ENCODE measurements at regions not wholly inside any gene's neighbourhood (a gene's known extent, or its start where the extent isn't known, plus 50 kb on each side); places are given as distances from the start of the nearest gene placed in this dataset.
"Not testable (repeated sequence)": the region's sequence is repeated elsewhere in the genome, so short reads cannot be mapped to it uniquely, and the experiment has no call there.

DNA sequence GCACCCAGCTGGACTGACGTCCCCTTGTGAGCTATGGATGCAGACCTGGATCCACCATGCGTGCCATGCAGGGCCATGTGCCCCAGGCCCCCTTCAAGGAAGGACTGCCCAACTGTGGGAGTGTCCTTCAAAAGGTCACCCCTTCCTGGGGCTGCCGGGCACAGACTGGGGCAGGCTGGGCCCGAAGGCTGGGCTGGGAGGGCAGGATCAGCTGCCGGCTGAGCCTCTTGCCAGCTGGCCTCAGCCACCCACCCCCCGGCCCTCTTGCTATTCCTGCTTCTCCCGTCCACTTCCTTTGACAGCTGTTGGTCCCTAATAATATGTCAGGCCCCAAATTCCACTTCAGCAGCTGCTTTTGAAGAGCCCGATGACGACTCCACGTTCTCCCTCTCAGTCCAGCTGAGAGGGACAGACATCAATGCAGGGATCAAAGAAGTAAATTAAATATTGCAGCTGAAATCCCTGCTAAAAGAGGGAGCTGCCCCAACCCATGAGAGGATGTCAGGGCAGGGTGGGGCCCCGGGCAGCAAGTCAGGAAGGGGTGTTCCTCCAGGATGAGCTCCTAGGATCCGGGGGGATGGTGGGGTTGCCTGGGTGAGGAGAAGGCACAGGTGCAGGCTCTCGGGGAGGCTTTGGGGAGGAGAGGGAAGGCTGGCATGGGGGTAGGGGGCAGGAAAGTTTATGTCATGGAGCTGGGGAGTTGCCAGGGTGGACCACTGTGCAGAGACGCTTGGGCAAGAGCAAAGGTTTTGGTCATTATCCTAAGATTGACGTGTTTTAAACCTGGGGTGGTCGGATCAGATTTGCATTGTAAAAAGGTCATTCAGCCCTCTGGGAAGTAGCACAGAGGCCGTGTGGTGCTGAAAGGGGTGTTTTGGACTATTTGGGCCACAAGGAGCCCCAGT is 185.0 kb downstream of the ANKRD60 start:
- Histone ChIP-seq H3K36me3 (replicated peaks; ENCODE audit: control insufficient read depth, insufficient read depth, low read length) (no peaks in the 10 kb centered on the region), H3K4me3 (ENCODE audit: insufficient read depth, low read depth, low read length) (no peak overlapping the region), H3K27me3 (ENCODE audit: control insufficient read depth, insufficient read depth, low read length) (no peaks in the 10 kb centered on the region)
- DNase-seq, result peak; percentile 55

DNA sequence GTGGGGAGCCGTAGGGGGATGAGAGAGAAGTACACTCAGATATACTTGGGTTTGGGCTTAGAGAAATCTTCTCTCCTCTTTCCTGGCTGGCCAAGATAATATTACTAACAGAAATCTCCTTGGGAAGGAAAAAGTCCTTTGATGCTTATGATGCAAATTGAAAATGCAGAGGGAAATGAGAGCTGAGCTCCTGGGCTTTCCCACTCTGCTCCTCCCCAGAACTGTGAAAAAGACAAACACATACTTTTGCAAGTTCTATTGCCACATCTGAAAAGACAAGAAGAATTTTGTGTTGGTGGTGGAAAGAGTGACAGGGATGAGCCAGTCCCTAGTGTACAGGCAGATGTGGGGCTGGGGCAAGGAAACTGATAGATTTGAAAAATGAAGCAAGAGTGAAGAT is 185.9 kb downstream of the ANKRD60 start:
- H3K36me3 ChIP-seq (replicated peaks; ENCODE audit: control insufficient read depth, insufficient read depth, low read length), result no peaks in the 10 kb centered on the region
- no peak overlapping the region for H3K4me3 ChIP-seq (ENCODE audit: insufficient read depth, low read depth, low read length)
- no peaks in the 10 kb centered on the region for H3K27me3 ChIP-seq (ENCODE audit: control insufficient read depth, insufficient read depth, low read length)
- DNase-seq, result no peak

DNA sequence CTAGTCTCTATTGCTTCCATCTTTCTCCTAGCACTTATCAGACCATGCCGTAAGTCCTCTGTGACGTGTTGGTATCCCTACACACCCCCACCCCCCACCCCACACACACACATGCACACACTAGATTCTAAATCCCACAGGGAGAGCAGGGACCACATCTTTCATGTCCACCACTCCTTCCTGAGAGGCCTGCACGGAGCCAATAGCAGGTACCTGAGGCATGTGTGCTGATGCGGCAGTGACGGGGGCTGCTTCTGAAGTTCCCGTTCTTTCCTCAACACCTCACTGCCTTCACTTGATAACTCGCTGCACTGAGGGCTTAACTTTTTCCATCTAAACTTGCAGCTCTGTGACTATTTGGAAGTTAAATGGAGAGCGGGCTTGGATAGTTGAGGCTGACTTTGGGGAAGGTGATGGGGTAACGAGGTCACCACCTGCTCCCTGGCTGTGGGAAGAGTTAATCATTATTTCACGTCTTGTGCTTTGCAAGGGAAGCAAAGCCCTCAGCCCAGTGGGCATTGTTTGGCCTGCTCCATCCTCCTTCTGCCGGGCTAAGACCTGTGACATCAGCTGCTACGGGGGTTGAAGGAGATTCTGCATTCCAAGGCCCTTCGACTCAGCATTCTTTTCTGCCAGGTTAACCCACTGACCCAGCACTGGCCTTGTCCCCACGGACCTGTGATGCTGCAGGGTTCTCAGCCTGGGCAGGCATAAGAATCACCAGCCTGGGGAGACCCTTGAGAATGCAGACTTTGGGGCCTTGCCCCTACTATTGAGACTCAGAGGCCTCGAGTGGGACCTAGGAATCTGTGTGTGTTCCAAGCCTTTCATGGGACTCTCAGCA is 187.8 kb downstream of the ANKRD60 start:
- Histone ChIP-seq H3K36me3 (replicated peaks; ENCODE audit: control insufficient read depth, insufficient read depth, low read length) (no peaks in the 10 kb centered on the region), H3K4me3 (ENCODE audit: insufficient read depth, low read depth, low read length) (no peak overlapping the region), H3K27me3 (ENCODE audit: control insufficient read depth, insufficient read depth, low read length) (no peaks in the 10 kb centered on the region)
- peak; percentile 50 for DNase-seq

DNA sequence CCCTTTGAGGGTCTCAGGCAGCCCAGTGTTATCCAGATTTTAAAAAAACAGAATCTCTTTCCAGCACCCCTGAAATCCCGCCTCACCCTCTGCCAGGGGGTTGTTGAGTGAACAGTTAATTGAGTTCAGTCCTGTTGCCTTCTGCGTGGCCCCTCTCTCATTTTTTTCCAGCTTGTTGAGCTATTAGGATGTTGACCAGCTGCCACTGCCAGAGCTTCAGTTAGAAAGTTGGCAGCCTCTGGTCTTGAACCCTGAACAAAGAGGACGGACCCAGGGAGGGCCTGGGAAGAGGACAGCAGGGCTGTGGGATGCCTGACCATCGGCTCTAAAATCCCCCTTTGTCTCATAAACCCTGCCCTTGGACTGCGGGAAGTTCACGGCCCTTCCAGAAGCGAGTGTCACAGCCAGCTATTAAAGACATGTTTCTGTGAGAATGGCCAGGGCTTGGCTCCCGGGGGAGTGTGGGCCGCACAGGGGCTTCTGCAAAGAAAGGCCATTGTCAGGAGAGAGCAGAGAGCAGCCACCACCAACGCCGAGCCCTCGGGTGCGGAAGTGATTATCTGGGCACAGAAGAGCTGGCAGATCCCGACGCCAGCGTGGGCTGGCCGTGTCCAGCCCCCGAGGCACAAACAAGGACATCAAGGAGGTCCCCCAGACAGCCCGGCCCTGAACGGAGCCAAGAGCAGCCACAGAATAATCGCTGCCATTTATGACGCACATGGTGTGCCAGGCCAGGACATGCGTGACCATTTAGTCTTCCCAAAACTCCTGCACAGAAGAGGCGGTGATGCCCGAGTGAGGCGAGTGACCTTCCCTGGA is 189.0 kb downstream of the ANKRD60 start:
- H3K4me3 ChIP-seq (ENCODE audit: insufficient read depth, low read depth, low read length), result no peak overlapping the region
- no peaks in the 10 kb centered on the region for H3K36me3 ChIP-seq (replicated peaks; ENCODE audit: control insufficient read depth, insufficient read depth, low read length)
- peak; percentile 23 for DNase-seq
- no peaks in the 10 kb centered on the region for H3K27me3 ChIP-seq (ENCODE audit: control insufficient read depth, insufficient read depth, low read length)

DNA sequence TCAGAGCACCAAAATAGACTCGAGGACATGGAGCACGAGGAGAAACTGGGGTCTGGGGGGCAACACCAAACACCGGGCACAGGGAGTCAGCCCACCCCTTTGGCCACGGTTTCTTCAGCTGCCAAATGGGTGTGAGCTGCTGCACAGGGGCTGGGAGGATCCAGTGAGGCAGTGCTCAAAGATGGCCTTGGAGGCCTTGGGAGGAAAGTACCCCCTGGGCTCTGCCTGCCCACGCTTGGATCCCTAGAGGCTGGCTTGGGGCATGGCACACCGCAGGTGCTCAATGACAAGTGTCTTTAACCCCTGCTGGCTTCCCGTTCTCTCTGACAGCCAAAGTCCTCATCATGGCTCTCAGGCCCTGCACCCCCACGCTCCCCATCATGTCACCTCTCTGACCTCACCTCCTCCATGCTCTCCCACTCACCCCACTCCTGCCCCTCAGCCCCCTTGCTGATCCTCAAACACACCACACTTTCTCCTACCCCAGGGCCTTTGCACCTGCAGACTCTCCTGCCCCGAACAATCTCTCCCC is 190.3 kb downstream of the ANKRD60 start:
- Histone ChIP-seq H3K4me3 (ENCODE audit: insufficient read depth, low read depth, low read length) (no peak overlapping the region), H3K36me3 (replicated peaks; ENCODE audit: control insufficient read depth, insufficient read depth, low read length) (no peaks in the 10 kb centered on the region), H3K27me3 (ENCODE audit: control insufficient read depth, insufficient read depth, low read length) (no peaks in the 10 kb centered on the region)
- DNase-seq, result peak; percentile 14

DNA sequence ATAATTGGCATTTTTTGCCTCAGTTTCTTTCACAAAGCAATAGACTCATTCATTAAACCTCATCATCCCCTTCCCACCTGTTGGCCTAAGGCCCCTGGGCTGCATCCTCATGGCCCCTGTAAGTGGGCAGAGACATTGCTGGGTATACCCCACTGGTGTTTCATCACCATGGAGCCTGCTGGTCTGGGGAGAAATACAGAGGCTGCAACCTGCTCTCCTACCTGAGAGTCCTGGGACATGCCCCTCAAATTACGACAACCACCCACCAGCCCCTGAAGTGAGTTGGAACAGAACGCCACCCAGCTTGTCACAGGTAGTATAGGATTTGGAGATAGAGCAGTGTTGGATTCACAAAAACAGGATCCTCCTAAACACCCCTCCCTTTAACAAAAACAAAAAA is 190.8 kb downstream of the ANKRD60 start:
- H3K27me3 ChIP-seq (ENCODE audit: control insufficient read depth, insufficient read depth, low read length), result no peaks in the 10 kb centered on the region
- no peak for DNase-seq
- H3K36me3 ChIP-seq (replicated peaks; ENCODE audit: control insufficient read depth, insufficient read depth, low read length), result no peaks in the 10 kb centered on the region
- no peak overlapping the region for H3K4me3 ChIP-seq (ENCODE audit: insufficient read depth, low read depth, low read length)

DNA sequence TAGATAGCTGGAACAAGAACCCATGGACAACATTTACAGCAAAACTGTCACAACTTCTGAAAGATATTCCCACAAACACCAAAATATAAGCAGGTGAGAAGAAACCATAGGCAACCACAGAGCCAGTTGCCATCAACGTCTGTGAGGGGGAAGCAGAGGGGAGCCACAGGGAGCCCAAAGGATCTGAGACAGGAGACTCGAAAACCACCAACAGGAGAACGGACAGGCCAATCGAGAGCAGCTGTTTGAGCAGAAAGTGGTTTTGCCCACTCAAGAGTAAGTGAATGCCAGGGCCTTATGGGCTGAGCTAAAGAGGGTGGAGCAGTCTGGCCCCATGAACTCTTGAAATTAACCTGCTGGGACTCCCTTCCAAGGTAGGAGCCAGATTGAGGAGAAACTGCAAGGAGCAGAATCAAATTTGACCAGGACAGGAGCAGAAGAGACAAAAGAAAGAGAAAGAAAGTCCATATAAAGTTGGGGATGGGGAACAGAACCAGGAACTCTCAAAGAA is 195.4 kb downstream of the ANKRD60 start:
- no peak for DNase-seq
- Histone ChIP-seq H3K4me3 (ENCODE audit: insufficient read depth, low read depth, low read length) (no peak overlapping the region), H3K36me3 (replicated peaks; ENCODE audit: control insufficient read depth, insufficient read depth, low read length) (no peaks in the 10 kb centered on the region), H3K27me3 (ENCODE audit: control insufficient read depth, insufficient read depth, low read length) (no peaks in the 10 kb centered on the region)

DNA sequence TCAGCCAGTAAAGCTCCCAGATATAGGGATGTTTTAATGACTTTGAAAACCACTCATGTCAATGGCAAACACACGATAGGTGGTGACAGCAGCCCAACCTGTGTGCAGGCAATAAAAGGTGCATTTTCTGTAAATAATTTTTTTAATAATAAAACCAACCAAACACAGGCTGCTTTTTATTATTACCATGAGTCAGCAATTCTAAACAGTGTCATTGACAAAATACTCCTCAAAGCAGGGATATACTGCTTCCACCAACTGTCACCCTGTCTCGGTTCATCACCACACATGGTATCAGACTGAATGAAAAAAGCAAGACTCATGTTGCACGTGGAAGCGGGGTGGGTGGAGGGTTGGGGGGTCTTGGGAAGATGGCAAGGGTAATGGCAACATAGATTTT is 195.9 kb downstream of the ANKRD60 start:
- DNase-seq, result no peak
- no peaks in the 10 kb centered on the region for H3K27me3 ChIP-seq (ENCODE audit: control insufficient read depth, insufficient read depth, low read length)
- no peaks in the 10 kb centered on the region for H3K36me3 ChIP-seq (replicated peaks; ENCODE audit: control insufficient read depth, insufficient read depth, low read length)
- H3K4me3 ChIP-seq (ENCODE audit: insufficient read depth, low read depth, low read length), result no peak overlapping the region

DNA sequence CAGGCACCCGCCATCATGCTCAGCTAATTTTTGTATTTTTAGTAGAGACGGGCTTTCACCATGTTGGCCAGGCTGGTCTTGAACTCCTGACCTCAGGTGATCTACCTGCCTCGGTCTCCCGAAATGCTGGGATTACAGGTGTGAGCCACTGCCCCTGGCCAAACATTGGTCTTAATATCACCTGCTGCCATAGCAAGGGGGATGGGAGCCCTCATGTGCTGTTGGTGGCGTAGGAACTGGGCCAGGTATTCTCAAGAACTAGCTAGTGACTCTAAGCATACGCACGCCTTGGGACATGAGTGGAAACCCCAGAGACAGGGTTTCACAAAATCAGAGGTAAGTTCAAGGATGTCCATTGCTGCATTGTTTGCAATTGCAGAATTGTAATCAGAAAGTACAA is 197.1 kb downstream of the ANKRD60 start:
- H3K36me3 ChIP-seq (replicated peaks; ENCODE audit: control insufficient read depth, insufficient read depth, low read length); H3K27me3 ChIP-seq (ENCODE audit: control insufficient read depth, insufficient read depth, low read length); H3K4me3 ChIP-seq (ENCODE audit: insufficient read depth, low read depth, low read length); DNase-seq: not testable (repeated sequence)

DNA sequence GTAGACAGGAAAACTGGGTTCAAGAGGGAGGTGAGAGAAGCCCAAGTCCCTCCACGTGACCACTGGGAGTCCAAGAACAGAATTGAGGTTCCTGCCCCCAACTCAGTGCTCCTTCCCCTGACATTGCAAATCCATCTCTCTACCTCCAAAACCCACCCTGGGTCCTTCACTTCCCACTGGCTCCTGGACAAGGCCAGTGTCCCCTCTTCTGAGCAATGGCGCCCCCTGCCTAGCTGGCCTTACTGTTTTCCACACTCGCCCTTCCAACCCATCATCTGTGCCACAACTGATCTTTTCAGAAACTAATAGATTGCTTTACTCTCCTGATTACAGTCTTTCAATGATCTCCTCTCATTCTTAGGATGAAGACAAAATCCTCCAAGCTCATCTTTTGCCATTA is 200.3 kb downstream of the ANKRD60 start:
- H3K36me3 ChIP-seq (replicated peaks; ENCODE audit: control insufficient read depth, insufficient read depth, low read length), result no peaks in the 10 kb centered on the region
- H3K4me3 ChIP-seq (ENCODE audit: insufficient read depth, low read depth, low read length), result no peak overlapping the region
- peak; percentile 60 for DNase-seq
- no peaks in the 10 kb centered on the region for H3K27me3 ChIP-seq (ENCODE audit: control insufficient read depth, insufficient read depth, low read length)

DNA sequence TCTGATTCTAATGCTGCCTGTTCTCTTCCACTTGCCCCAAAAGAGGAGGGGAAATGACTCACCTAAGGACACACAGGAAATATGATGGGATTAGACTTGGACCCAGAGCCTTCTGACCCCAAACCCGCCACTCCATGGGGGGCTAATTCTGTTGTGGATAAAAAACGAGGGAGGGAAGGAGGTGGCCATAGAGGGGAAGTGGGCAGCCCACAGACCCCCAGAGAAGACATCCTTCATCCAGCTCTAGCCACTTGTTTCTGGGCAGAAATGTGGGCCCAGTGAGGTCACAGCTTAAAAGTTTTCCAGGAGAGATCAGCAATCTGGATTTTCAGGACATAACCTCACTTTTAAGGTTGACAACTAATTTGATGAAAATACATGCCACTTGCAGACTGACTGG is 202.1 kb downstream of the ANKRD60 start:
- Histone ChIP-seq H3K27me3 (ENCODE audit: control insufficient read depth, insufficient read depth, low read length) (no peaks in the 10 kb centered on the region), H3K4me3 (ENCODE audit: insufficient read depth, low read depth, low read length) (no peak overlapping the region), H3K36me3 (replicated peaks; ENCODE audit: control insufficient read depth, insufficient read depth, low read length) (no peaks in the 10 kb centered on the region)
- DNase-seq, result no peak

DNA sequence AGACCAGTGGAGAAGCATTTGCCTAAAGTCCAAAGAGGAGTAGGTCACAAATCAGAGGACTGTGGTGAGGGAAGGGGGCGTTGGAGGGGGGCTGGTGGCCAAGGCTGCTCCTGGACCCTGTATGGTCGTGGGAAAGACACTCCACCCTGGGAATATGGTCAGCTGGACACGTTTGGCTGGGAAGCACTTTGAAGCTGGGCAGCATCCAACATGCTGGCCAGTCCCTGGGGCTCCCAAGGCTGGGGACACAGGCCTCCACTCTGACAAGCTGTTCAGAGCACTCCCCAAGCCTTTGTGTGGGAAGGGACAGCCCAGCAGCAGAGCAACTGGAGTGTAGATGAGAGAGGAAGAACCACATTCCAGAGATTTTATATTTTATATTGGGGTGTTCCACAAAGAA is 203.2 kb downstream of the ANKRD60 start:
- Histone ChIP-seq H3K27me3 (ENCODE audit: control insufficient read depth, insufficient read depth, low read length) (no peaks in the 10 kb centered on the region), H3K4me3 (ENCODE audit: insufficient read depth, low read depth, low read length) (no peak overlapping the region), H3K36me3 (replicated peaks; ENCODE audit: control insufficient read depth, insufficient read depth, low read length) (no peaks in the 10 kb centered on the region)
- DNase-seq, result peak; percentile 10

DNA sequence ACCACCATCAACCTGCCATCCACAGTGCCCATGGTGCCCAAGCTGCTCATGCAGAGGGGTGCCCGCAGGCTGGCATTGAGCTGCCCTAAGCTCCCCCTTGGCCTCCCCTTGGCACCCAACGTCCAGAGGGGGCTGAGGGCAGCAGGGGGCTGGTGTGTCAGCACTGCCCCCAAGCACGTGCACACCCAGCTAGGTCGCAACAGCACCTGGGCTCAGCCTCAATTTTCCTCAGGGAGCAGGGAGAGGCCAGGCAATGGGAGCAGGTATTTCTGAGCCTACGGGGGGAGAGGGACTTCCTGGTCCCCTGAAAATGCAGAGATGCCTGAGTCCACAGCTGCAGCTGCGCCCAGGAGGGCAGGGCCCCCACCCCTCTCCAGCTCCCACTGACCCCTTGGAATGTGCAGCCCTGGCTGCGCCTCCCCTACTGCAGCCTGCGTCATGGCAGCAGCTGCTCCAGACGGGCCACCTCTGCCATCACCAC is 204.2 kb downstream of the ANKRD60 start:
- no peak overlapping the region for H3K4me3 ChIP-seq (ENCODE audit: insufficient read depth, low read depth, low read length)
- H3K27me3 ChIP-seq (ENCODE audit: control insufficient read depth, insufficient read depth, low read length), result no peaks in the 10 kb centered on the region
- no peaks in the 10 kb centered on the region for H3K36me3 ChIP-seq (replicated peaks; ENCODE audit: control insufficient read depth, insufficient read depth, low read length)
- no peak for DNase-seq

DNA sequence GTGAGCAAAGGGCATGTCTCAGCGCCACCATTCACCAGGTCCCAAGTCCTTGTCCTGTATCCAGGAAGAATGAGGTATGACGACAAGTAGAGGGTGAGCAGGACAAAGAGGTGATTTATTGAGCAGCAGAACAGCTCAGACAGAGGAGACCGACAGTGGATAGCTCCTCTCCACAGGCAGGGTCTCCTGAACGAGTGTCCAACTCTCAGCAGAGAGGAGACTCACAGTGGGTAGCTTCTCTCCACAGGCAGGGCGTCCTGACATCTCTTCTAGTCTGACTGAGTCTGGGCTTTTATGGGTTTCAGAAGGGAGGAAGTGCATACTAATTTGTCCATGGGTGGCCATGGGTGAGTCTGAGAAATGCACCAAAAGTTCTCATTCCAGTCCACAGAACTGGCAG is 204.7 kb downstream of the ANKRD60 start:
- DNase-seq, result no peak

More for the DNA sequence above, 204.7 kb downstream of the ANKRD60 start:
- no peaks in the 10 kb centered on the region for H3K36me3 ChIP-seq (replicated peaks; ENCODE audit: control insufficient read depth, insufficient read depth, low read length)
- H3K4me3 ChIP-seq (ENCODE audit: insufficient read depth, low read depth, low read length), result no peak overlapping the region
- H3K27me3 ChIP-seq (ENCODE audit: control insufficient read depth, insufficient read depth, low read length), result no peaks in the 10 kb centered on the region
